Breast epithelium (tissue), 4 donors: ENCODE measurements at regions not wholly inside any gene's neighbourhood (a gene's known extent, or its start where the extent isn't known, plus 50 kb on each side); places are given as distances from the start of the nearest gene placed in this dataset.

Source experiments
- DNase-seq, 2 donors: peaks; one replicate each; pipeline ENCODE4 v3.0.0-alpha.2; 2019; ENCODE audit warnings: low spot score in 2 of 2
- H3K27ac ChIP-seq, 2 donors: fragments of 200-600 bp; sonication (generic) in 1 of 2; one replicate each; pipeline ENCODE4 v1.5.1; 2016 to 2019; ENCODE audit warnings: mild to moderate bottlenecking in 1 of 2
- H3K27me3 ChIP-seq, 2 donors: fragments of 200-600 bp; sonication (generic) in 1 of 2; one replicate each; pipeline versions ENCODE4 v1.5.1 to v1.6.0; 2017 to 2019; ENCODE audit warnings: control low read depth in 1 of 2, mild to moderate bottlenecking in 1 of 2
- H3K36me3 ChIP-seq: fragments of 200-600 bp; one replicate; pipeline ENCODE4 v1.5.1; 2019
- H3K4me1 ChIP-seq, 2 donors: fragments of 200-600 bp; sonication (generic); one replicate each; pipeline ENCODE4 v1.5.1; 2016 to 2019; ENCODE audit warnings: control low read depth in 1 of 2
- H3K4me3 ChIP-seq, 3 donors: fragments of 200-600 bp; sonication (generic); 1 replicate in 2 of 3; 2 replicates in 1 of 3; pipeline ENCODE4 v1.5.1; 2016 to 2019; ENCODE audit warnings: mild to moderate bottlenecking in 3 of 3, moderate library complexity in 2 of 3
- H3K9me3 ChIP-seq, 2 donors: fragments of 200-600 bp; sonication (generic) in 1 of 2; one replicate each; pipeline ENCODE4 v1.5.1; 2016 to 2019; ENCODE audit warnings: control low read depth in 1 of 2
- CTCF ChIP-seq, 3 donors: fragments of 450-650 bp; IDR thresholded peaks; one replicate each; pipeline ENCODE4 v1.5.1; 2016 to 2017; ENCODE audit warnings: antibody characterized with exemption in 3 of 3, mild to moderate bottlenecking in 3 of 3, moderate library complexity in 3 of 3
- POLR2A ChIP-seq: fragments of 450-650 bp; IDR thresholded peaks from one replicate; pipeline ENCODE4 v1.6.1; 2016; ENCODE audit warnings: antibody characterized with exemption, mild to moderate bottlenecking, moderate library complexity
- POLR2AphosphoS5 ChIP-seq, 3 donors: sonication (generic); formaldehyde crosslinking; IDR thresholded peaks; one replicate each; pipeline ENCODE4 v1.6.1; 2017; ENCODE audit warnings: antibody characterized with exemption in 3 of 3
- intact Hi-C: fragments of 100-400 bp; cut with DNase I; formaldehyde crosslinking; loops from one replicate; pipeline ENCODE4 v1.15.1; 2023; ENCODE audit warnings: low total_unique reads

GRCh38 chr7:155374276-155375252, 76.9 kb downstream of the INSIG1 start:
- DNase-seq, result no peak
- Histone ChIP-seq H3K4me1 (peaks cover 6 to 28% of the 10 kb centered on the region in 2 donors), H3K4me3 (peak overlapping the region; percentile 17 to 61 (median 22)), H3K27ac (no peak overlapping the region), H3K27me3 (peaks cover 22 to 86% of the 10 kb centered on the region in 2 donors), H3K9me3 (no peaks in the 10 kb centered on the region), H3K36me3 (no peaks in the 10 kb centered on the region)
- TF ChIP-seq POLR2A (no peak), CTCF (IDR thresholded peaks at IDR 0.05) (no peak), POLR2AphosphoS5 (IDR thresholded peaks at IDR 0.05) (no peak)
- intact Hi-C loops, result no loop called here

- H3K27me3 ChIP-seq, result peaks cover 22 to 97% of the 10 kb centered on the region in 2 donors
- H3K36me3 ChIP-seq, result no peaks in the 10 kb centered on the region
- H3K9me3 ChIP-seq, result no peaks in the 10 kb centered on the region
- H3K4me3 ChIP-seq, result peak overlapping the region in 1 of 3 donors; percentile 61
- no peak overlapping the region for H3K27ac ChIP-seq
- intact Hi-C loops, result no loop called here
- peaks cover 6 to 28% of the 10 kb centered on the region in 2 donors for H3K4me1 ChIP-seq
- no peak for TF ChIP-seq POLR2AphosphoS5 (IDR thresholded peaks at IDR 0.05)
- TF ChIP-seq POLR2A, result no peak
- TF ChIP-seq CTCF (IDR thresholded peaks at IDR 0.05), result no peak
- DNase-seq, result no peak
Measured at GRCh38 chr7:155375337-155376277, 77.9 kb downstream of the INSIG1 start.

- Histone ChIP-seq H3K27ac (no peak overlapping the region), H3K4me3 (peak overlapping the region; percentile 3 to 57 (median 16)), H3K4me1 (peaks cover 9 to 41% of the 10 kb centered on the region in 2 donors), H3K9me3 (no peaks in the 10 kb centered on the region), H3K36me3 (no peaks in the 10 kb centered on the region), H3K27me3 (peaks cover 18 to 100% of the 10 kb centered on the region in 2 donors)
- TF ChIP-seq POLR2A (no peak), POLR2AphosphoS5 (IDR thresholded peaks at IDR 0.05) (no peak), CTCF (IDR thresholded peaks at IDR 0.05) (no peak)
- no peak for DNase-seq
- intact Hi-C loops, result no loop called here
Measured at GRCh38 chr7:155377071-155377837, 79.6 kb downstream of the INSIG1 start.

- intact Hi-C loops, result no loop called here
- Histone ChIP-seq H3K27ac (no peak overlapping the region), H3K4me1 (peaks cover 9 to 39% of the 10 kb centered on the region in 2 donors), H3K9me3 (no peaks in the 10 kb centered on the region), H3K36me3 (no peaks in the 10 kb centered on the region), H3K4me3 (peak overlapping the region; percentile 3 to 57 (median 16)), H3K27me3 (peaks cover 12 to 100% of the 10 kb centered on the region in 2 donors)
- TF ChIP-seq POLR2A (no peak), POLR2AphosphoS5 (IDR thresholded peaks at IDR 0.05) (no peak), CTCF (IDR thresholded peaks at IDR 0.05) (no peak)
- DNase-seq, result no peak
Measured at GRCh38 chr7:155377838-155378579, 79.9 kb upstream of the EN2 start.
